ENCODE measurements at regions not wholly inside any gene's neighbourhood (a gene's known extent, or its start where the extent isn't known, plus 50 kb on each side); places are given as distances from the start of the nearest gene placed in this dataset.

GRCh38 chr17:73861543-73861942 is 217.3 kb upstream of the SDK2 start:
- TF ChIP-seq EZH2 (IDR thresholded peaks at IDR 0.05; ENCODE audit: low read depth, low read length, severe bottlenecking) (no peak), POU5F1 (IDR thresholded peaks at IDR 0.05; ENCODE audit: low read depth, low read length) (peak; percentile 74; the same call in 1 of the 2 replicates), SIN3A (conservative IDR thresholded peaks at IDR 0.05 in 1 of 2, IDR thresholded peaks at IDR 0.05 in 1 of 2; ENCODE audit: low read depth in 1 of 2, low read length in 2 of 2) (no peak)
- no peak overlapping the region for H3K4me3 ChIP-seq (ENCODE audit: extremely low read depth in 1 of 4, insufficient read depth in 2 of 4, low read depth in 3 of 4, low read length in 4 of 4)
- no peaks in the 10 kb centered on the region for H3K36me3 ChIP-seq (ENCODE audit: control insufficient read depth in 2 of 4, insufficient read depth in 4 of 4, low read length in 3 of 4)
- no peak overlapping the region; the same call in 1 of the 2 replicates for H3K18ac ChIP-seq (ENCODE audit: extremely low read depth, low read length)
- FAIRE-seq (no peak), DNase-seq (ENCODE audit: low read depth in 1 of 2, low spot score in 2 of 2) (no peak)
- H3K9ac ChIP-seq (replicated peaks in 1 of 4; ENCODE audit: extremely low read depth in 1 of 4, low read depth in 3 of 4, low read length in 3 of 4), result no peak overlapping the region
- no peak overlapping the region for H3K4ac ChIP-seq (replicated peaks; ENCODE audit: insufficient read length, low read depth, low read length)
- H2AK5ac ChIP-seq (ENCODE audit: low read depth, low read length), result no peak overlapping the region
- H3K23ac ChIP-seq (ENCODE audit: insufficient read length), result no peak overlapping the region
- ChIA-PET CTCF (ENCODE audit: partially characterized antibody) (no interaction called here), POLR2A (ENCODE audit: partially characterized antibody) (no interaction called here)
- H3K27me3 ChIP-seq (replicated peaks in 1 of 4; ENCODE audit: control insufficient read depth in 3 of 4, extremely low read depth in 1 of 4, insufficient read depth in 3 of 4, low read length in 3 of 4), result no peaks in the 10 kb centered on the region; a peak in 1 of 7 replicates
- no peak overlapping the region for H2AFZ ChIP-seq (ENCODE audit: low read length)
- H4K91ac ChIP-seq (replicated peaks; ENCODE audit: insufficient read length, low read length), result no peak overlapping the region
- no peaks in the 10 kb centered on the region for H3K23me2 ChIP-seq (ENCODE audit: low read depth, low read length)
- H2BK120ac ChIP-seq (replicated peaks; ENCODE audit: low read depth, low read length), result no peak overlapping the region
- WGBS, 2 experiments (ENCODE audit: extremely low coverage in 1 of 2, insufficient coverage in 1 of 2, insufficient read length in 1 of 2, insufficient replicate concordance in 2 of 2, low coverage in 1 of 2, low lambda C conversion rate in 2 of 2, missing lambda C conversion rate in 1 of 2), result 85% methylated on average over 3 of the region's 3 CpGs; no CpG with 5 or more reads in 1 of the 2 experiments
- H2BK12ac ChIP-seq (ENCODE audit: low read depth, low read length), result no peak overlapping the region
- no peak overlapping the region for H3K4me2 ChIP-seq (ENCODE audit: insufficient read depth in 1 of 2, low read depth in 2 of 2, low read length in 2 of 2)
- no peak overlapping the region for H3K14ac ChIP-seq (ENCODE audit: insufficient read length)
- H4K5ac ChIP-seq (ENCODE audit: insufficient read length, low read depth, low read length), result no peak overlapping the region
- no peak overlapping the region for H2BK15ac ChIP-seq (ENCODE audit: low read length)
- no peak overlapping the region for H4K8ac ChIP-seq (ENCODE audit: extremely low read depth, insufficient read depth, low read length)
- no peaks in the 10 kb centered on the region for H4K20me1 ChIP-seq (replicated peaks in 1 of 2; ENCODE audit: control insufficient read depth in 1 of 2, insufficient read depth in 2 of 2, low read length in 2 of 2)
- no peak overlapping the region for H3K27ac ChIP-seq (ENCODE audit: low read depth, low read length)
- H2BK20ac ChIP-seq (ENCODE audit: low read length), result no peak overlapping the region
- H3K79me2 ChIP-seq (ENCODE audit: control insufficient read depth in 1 of 2, insufficient read depth in 2 of 2, low read length in 2 of 2), result no peaks in the 10 kb centered on the region
- H3K9me3 ChIP-seq (ENCODE audit: insufficient read depth in 2 of 2, low read depth in 1 of 2, low read length in 1 of 2), result no peaks in the 10 kb centered on the region
- H3K4me1 ChIP-seq (replicated peaks in 1 of 4; ENCODE audit: control insufficient read depth in 3 of 4, insufficient read depth in 4 of 4, low read length in 3 of 4), result peaks cover 0 to 4% (median 2%) of the 10 kb centered on the region in 4 experiments; a peak in 3 of 7 replicates
- no peak overlapping the region for H3K56ac ChIP-seq (replicated peaks; ENCODE audit: insufficient read length, low read depth, low read length)
- no peaks in the 10 kb centered on the region for H3K79me1 ChIP-seq (ENCODE audit: low read depth, low read length)
- no peak overlapping the region for H2BK5ac ChIP-seq (ENCODE audit: low read depth, low read length)
